OCI-LY7 (cell line): ENCODE measurements at regions not wholly inside any gene's neighbourhood (a gene's known extent, or its start where the extent isn't known, plus 50 kb on each side); places are given as distances from the start of the nearest gene placed in this dataset.

Experiments used
- CTCF ChIP-seq: fragments of 200-600 bp; sonication (generic); conservative IDR thresholded peaks from 2 replicates; pipeline ENCODE4 v1.5.1; 2014; ENCODE audit warnings: mild to moderate bottlenecking, antibody characterized with exemption, low read length, moderate library complexity, mixed read lengths
- EZH2phosphoT487 ChIP-seq: fragments of 200-600 bp; sonication (generic); IDR thresholded peaks from 2 replicates; pipeline ENCODE4 v1.6.1; 2018; ENCODE audit warnings: low read depth, borderline replicate concordance, mild to moderate bottlenecking, mixed run types, antibody characterized with exemption, low read length, moderate library complexity, mixed read lengths

DNA sequence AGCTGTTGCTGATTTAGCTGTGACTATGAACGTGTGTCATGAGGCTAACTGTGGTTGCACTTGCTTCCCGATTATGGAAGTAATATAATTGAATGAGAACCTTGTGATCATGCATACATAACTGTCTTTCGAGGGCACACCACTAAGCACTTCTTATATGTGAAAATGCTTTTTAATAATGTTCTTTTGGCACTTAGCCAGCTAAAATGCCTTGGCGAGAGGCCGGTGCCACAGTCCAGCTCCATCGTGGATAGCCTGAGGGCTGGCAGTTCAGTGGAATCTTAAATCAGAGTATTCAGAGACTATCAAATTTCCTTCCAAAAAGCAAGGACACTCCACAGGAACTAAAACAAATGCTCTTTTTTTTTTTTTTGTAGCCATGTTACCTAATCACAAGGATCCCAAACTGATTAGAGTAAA lies 161.6 kb upstream of the FRMD4B start:
- TF ChIP-seq CTCF (no peak), EZH2phosphoT487 (no peak)
